HG02885 (cell line): ENCODE measurements at regions not wholly inside any gene's neighbourhood (a gene's known extent, or its start where the extent isn't known, plus 50 kb on each side); places are given as distances from the start of the nearest gene placed in this dataset.
A peak's percentile ranks its signal among the peaks of the same experiment; 100 is the strongest.
"Not testable (repeated sequence)": the region's sequence is repeated elsewhere in the genome, so short reads cannot be mapped to it uniquely, and the experiment has no call there.

ENCODE experiments used
- ATAC-seq: cut with Tn5 transposase; IDR thresholded peaks from one replicate; pipeline ENCODE4 v1.9.1; 2021; ENCODE audit warnings: mild to moderate bottlenecking; ENCODE audit not compliant: unreplicated experiment, poor library complexity

- no peak for ATAC-seq
Measured at GRCh38 chr7:51374936-51375335, 58.3 kb upstream of the COBL start.

- not testable (repeated sequence) for ATAC-seq
Measured at GRCh38 chr7:51373607-51374006, 57.0 kb upstream of the COBL start.

- peak; percentile 66 for ATAC-seq
Measured at GRCh38 chr7:51369746-51370145, 53.1 kb upstream of the COBL start.

- ATAC-seq, result not testable (repeated sequence)
Measured at GRCh38 chr7:51369228-51369627, 52.6 kb upstream of the COBL start.

GRCh38 chr7:51368334-51368733, 51.7 kb upstream of the COBL start:
- no peak for ATAC-seq

GRCh38 chr7:51367614-51367968, 51.0 kb upstream of the COBL start:
- ATAC-seq, result no peak

GRCh38 chr7:51366930-51367613, 50.5 kb upstream of the COBL start:
- peak; percentile 72 for ATAC-seq
